ENCODE measurements at regions not wholly inside any gene's neighbourhood (a gene's known extent, or its start where the extent isn't known, plus 50 kb on each side); places are given as distances from the start of the nearest gene placed in this dataset.
"Not testable (repeated sequence)": the region's sequence is repeated elsewhere in the genome, so short reads cannot be mapped to it uniquely, and the experiment has no call there.

DNA sequence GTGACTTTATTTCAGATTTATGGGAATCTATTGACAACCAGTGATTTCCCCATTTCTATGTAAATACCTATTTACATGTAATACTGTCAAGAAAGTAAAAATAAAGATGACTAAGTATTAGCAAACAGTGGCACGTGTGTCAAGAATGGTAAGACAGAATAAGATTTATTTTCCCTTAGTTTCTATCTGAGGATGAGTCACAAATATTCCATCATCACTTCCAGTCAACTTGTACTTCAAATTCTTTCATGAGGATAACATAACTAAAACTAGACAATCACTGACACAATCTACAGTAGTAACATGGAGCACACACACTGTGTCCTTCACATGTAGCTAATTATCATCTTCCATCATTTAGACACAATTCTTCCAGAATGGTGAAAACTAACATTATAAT, 625.3 kb upstream of the PCDH7 start:
- no peak overlapping the region for H3K27ac ChIP-seq
- no peak overlapping the region for H3K9ac ChIP-seq
- no peaks in the 10 kb centered on the region for H3K27me3 ChIP-seq (replicated peaks; ENCODE audit: insufficient read depth)
- no peaks in the 10 kb centered on the region for H4K20me1 ChIP-seq (ENCODE audit: insufficient read depth)
- no peak overlapping the region for H3K4me2 ChIP-seq (ENCODE audit: unreplicated experiment)
- no peaks in the 10 kb centered on the region for H3K36me3 ChIP-seq (ENCODE audit: low read depth)
- no peaks in the 10 kb centered on the region for H3K9me3 ChIP-seq (ENCODE audit: low read depth)
- in situ Hi-C loops (cut with MboI): no loop called here
- no peak overlapping the region for H2AFZ ChIP-seq
- no peaks in the 10 kb centered on the region for H3K4me1 ChIP-seq (ENCODE audit: insufficient read depth)
- no peaks in the 10 kb centered on the region for H3F3A ChIP-seq (ENCODE audit: insufficient read depth)
- H3K4me3 ChIP-seq: no peak overlapping the region
- no peak for DNase-seq
- WGBS, 2 experiments (ENCODE audit: low coverage in 1 of 2, low lambda C conversion rate in 2 of 2, missing lambda C conversion rate in 2 of 2): 2 to 6% methylated on average over 1 of the region's 1 CpG
- H3K9me2 ChIP-seq (ENCODE audit: insufficient read depth): no peaks in the 10 kb centered on the region
- TF ChIP-seq EZH2 (IDR thresholded peaks at IDR 0.05; ENCODE audit: insufficient read depth, poor library complexity, severe bottlenecking): no peak
- TF ChIP-seq EZH2phosphoT487 (IDR thresholded peaks at IDR 0.05; ENCODE audit: insufficient read depth, low read depth): no peak
- H3K79me2 ChIP-seq (ENCODE audit: insufficient read depth): no peaks in the 10 kb centered on the region

DNA sequence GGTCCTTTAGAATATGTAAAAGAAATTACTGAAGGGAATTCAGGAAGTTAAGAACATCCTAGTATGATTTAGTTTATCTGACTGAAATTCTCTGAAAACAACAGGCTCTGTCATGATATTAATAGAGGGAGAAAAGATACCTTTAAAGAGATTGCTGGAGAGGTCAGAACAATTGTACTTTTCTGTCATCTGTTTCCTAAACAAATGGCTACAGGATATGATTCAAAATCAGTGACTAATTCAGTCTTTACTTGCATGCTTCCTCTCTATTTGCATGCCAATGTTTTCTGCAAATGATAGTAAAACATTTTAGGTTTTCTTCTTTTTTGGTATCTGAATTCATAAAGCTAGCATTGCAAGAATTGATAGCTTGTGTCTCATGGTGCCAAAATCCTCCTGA, 616.7 kb upstream of the PCDH7 start:
- in situ Hi-C loops (cut with MboI): no loop called here
- H3K27me3 ChIP-seq (replicated peaks; ENCODE audit: insufficient read depth): no peaks in the 10 kb centered on the region
- no peaks in the 10 kb centered on the region for H3K9me3 ChIP-seq (ENCODE audit: low read depth)
- no peak for TF ChIP-seq EZH2phosphoT487 (IDR thresholded peaks at IDR 0.05; ENCODE audit: insufficient read depth, low read depth)
- TF ChIP-seq EZH2 (IDR thresholded peaks at IDR 0.05; ENCODE audit: insufficient read depth, poor library complexity, severe bottlenecking): no peak
- H3K4me3 ChIP-seq: no peak overlapping the region
- no peaks in the 10 kb centered on the region for H3K9me2 ChIP-seq (ENCODE audit: insufficient read depth)
- H3K4me2 ChIP-seq (ENCODE audit: unreplicated experiment): no peak overlapping the region
- no peaks in the 10 kb centered on the region for H3K4me1 ChIP-seq (ENCODE audit: insufficient read depth)
- no peaks in the 10 kb centered on the region for H4K20me1 ChIP-seq (ENCODE audit: insufficient read depth)
- no peaks in the 10 kb centered on the region for H3K79me2 ChIP-seq (ENCODE audit: insufficient read depth)
- no peaks in the 10 kb centered on the region for H3K36me3 ChIP-seq (ENCODE audit: low read depth)
- peak; percentile 1 for DNase-seq
- H3K9ac ChIP-seq: no peak overlapping the region
- no peak overlapping the region for H2AFZ ChIP-seq
- H3F3A ChIP-seq (ENCODE audit: insufficient read depth): no peaks in the 10 kb centered on the region
- H3K27ac ChIP-seq: no peak overlapping the region

DNA sequence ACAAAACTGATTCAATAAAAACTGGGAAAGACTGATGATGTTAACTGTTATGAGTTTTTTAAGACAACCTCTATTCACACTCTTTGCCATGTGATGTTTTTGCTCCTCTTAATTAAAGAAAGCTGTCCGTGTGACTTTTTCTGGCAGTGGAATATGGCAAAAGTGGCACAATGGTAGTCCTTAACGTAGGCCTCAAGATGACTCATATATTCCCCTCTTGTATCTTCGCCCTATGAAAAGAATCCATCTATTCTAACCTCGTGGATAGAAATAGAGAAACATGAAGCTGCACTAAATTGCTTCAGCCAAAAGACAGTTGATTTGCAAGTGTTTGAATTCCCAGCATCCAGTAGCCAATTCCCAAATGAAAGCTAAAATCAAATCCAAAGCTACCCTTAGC, 603.8 kb upstream of the PCDH7 start:
- Histone ChIP-seq H3K4me3 (no peak overlapping the region), H4K20me1 (ENCODE audit: insufficient read depth) (no peaks in the 10 kb centered on the region), H3K9ac (no peak overlapping the region), H3K79me2 (ENCODE audit: insufficient read depth) (no peaks in the 10 kb centered on the region), H2AFZ (no peak overlapping the region), H3K9me2 (ENCODE audit: insufficient read depth) (no peaks in the 10 kb centered on the region), H3K4me1 (ENCODE audit: insufficient read depth) (no peaks in the 10 kb centered on the region), H3K4me2 (ENCODE audit: unreplicated experiment) (no peak overlapping the region), H3F3A (ENCODE audit: insufficient read depth) (no peaks in the 10 kb centered on the region), H3K27me3 (replicated peaks; ENCODE audit: insufficient read depth) (no peaks in the 10 kb centered on the region), H3K27ac (no peak overlapping the region), H3K9me3 (ENCODE audit: low read depth) (no peaks in the 10 kb centered on the region), H3K36me3 (ENCODE audit: low read depth) (no peaks in the 10 kb centered on the region)
- 3 to 4% methylated on average over 4 of the region's 4 CpGs for WGBS, 2 experiments (ENCODE audit: low coverage in 1 of 2, low lambda C conversion rate in 2 of 2, missing lambda C conversion rate in 2 of 2)
- no peak for TF ChIP-seq EZH2phosphoT487 (IDR thresholded peaks at IDR 0.05; ENCODE audit: insufficient read depth, low read depth)
- no peak for TF ChIP-seq EZH2 (IDR thresholded peaks at IDR 0.05; ENCODE audit: insufficient read depth, poor library complexity, severe bottlenecking)
- DNase-seq: no peak
- in situ Hi-C loops (cut with MboI): no loop called here

DNA sequence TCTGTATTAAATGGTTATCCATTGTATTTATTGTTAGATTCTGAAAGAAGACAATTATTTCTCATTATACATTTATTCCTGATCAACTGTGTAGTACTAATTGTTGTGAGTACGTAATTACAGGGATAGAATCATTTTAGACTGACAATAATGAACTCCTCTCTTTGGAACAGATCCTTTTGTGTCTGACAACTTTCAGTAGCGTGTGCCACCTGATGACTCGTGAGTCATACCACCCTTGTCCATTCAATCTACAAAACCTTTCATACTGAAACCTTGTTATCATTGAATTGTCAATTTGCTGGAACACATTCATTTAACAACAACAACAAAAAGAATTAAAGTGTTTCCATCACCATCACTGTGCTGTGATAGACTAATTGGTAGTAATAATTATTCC, 602.7 kb upstream of the PCDH7 start:
- H4K20me1 ChIP-seq (ENCODE audit: insufficient read depth): no peaks in the 10 kb centered on the region
- TF ChIP-seq EZH2 (IDR thresholded peaks at IDR 0.05; ENCODE audit: insufficient read depth, poor library complexity, severe bottlenecking) (no peak), EZH2phosphoT487 (IDR thresholded peaks at IDR 0.05; ENCODE audit: insufficient read depth, low read depth) (no peak)
- H3K4me2 ChIP-seq (ENCODE audit: unreplicated experiment): no peak overlapping the region
- no peaks in the 10 kb centered on the region for H3K4me1 ChIP-seq (ENCODE audit: insufficient read depth)
- H3K9ac ChIP-seq: no peak overlapping the region
- WGBS, 2 experiments (ENCODE audit: low coverage in 1 of 2, low lambda C conversion rate in 2 of 2, missing lambda C conversion rate in 2 of 2): 49% methylated on average over 3 of the region's 3 CpGs
- in situ Hi-C loops (cut with MboI): no loop called here
- H3F3A ChIP-seq (ENCODE audit: insufficient read depth): no peaks in the 10 kb centered on the region
- no peak for DNase-seq
- no peaks in the 10 kb centered on the region for H3K9me3 ChIP-seq (ENCODE audit: low read depth)
- H3K36me3 ChIP-seq (ENCODE audit: low read depth): no peaks in the 10 kb centered on the region
- no peaks in the 10 kb centered on the region for H3K27me3 ChIP-seq (replicated peaks; ENCODE audit: insufficient read depth)
- no peaks in the 10 kb centered on the region for H3K9me2 ChIP-seq (ENCODE audit: insufficient read depth)
- no peak overlapping the region for H3K4me3 ChIP-seq
- no peaks in the 10 kb centered on the region for H3K79me2 ChIP-seq (ENCODE audit: insufficient read depth)
- H3K27ac ChIP-seq: no peak overlapping the region
- H2AFZ ChIP-seq: no peak overlapping the region

DNA sequence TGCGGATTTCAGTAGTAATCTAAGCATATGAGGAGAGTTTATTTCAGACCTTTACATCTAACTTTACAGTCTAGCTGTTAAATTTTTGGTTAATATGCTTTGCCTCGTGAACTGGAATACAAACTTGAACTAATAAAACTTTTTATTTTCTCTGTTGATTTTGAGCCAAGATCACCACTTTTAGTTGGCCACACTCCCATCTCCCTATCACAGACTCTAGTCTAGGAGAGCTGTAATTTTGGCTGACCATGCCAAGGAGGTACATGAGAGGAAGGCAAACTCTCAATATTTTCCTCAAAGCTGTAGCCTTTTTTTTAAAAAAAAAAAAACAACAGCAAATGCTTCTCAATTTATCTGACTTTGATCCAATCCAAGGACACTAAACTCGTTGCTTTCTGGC, 597.5 kb upstream of the PCDH7 start:
- Histone ChIP-seq H4K20me1 (ENCODE audit: insufficient read depth) (no peaks in the 10 kb centered on the region), H3K9me2 (ENCODE audit: insufficient read depth) (no peaks in the 10 kb centered on the region), H3K27ac (no peak overlapping the region), H3K79me2 (ENCODE audit: insufficient read depth) (no peaks in the 10 kb centered on the region), H3K4me2 (ENCODE audit: unreplicated experiment) (no peak overlapping the region), H3K4me1 (ENCODE audit: insufficient read depth) (no peaks in the 10 kb centered on the region), H3F3A (ENCODE audit: insufficient read depth) (no peaks in the 10 kb centered on the region), H3K27me3 (replicated peaks; ENCODE audit: insufficient read depth) (no peaks in the 10 kb centered on the region), H3K9ac (no peak overlapping the region), H3K9me3 (ENCODE audit: low read depth) (no peaks in the 10 kb centered on the region), H2AFZ (no peak overlapping the region), H3K4me3 (no peak overlapping the region), H3K36me3 (ENCODE audit: low read depth) (no peaks in the 10 kb centered on the region)
- WGBS, 2 experiments (ENCODE audit: low coverage in 1 of 2, low lambda C conversion rate in 2 of 2, missing lambda C conversion rate in 2 of 2): 16 to 19% methylated on average over 3 of the region's 3 CpGs
- TF ChIP-seq EZH2phosphoT487 (IDR thresholded peaks at IDR 0.05; ENCODE audit: insufficient read depth, low read depth) (no peak), EZH2 (IDR thresholded peaks at IDR 0.05; ENCODE audit: insufficient read depth, poor library complexity, severe bottlenecking) (no peak)
- no peak for DNase-seq
- in situ Hi-C loops (cut with MboI): no loop called here

DNA sequence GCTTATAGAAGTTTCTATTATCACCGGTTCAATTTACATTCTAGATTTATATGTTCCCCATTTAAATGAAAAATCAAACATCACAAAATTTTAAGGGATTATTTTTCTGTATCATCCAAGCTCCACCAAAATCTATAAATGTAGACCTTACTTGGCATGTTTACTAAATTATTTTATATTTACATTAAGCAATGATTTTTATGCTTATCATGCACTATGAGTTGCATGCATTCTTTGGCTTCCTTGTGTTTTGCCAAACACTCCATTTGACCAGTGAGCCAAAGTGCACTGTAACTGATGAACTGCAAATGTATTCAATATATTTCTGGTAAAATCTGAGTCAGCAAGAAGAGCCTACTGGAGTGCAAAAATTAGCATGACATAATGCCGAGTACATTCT, 595.5 kb upstream of the PCDH7 start:
- WGBS, 2 experiments (ENCODE audit: low coverage in 1 of 2, low lambda C conversion rate in 2 of 2, missing lambda C conversion rate in 2 of 2): 52 to 67% methylated on average over 1 of the region's 2 CpGs
- H3K4me3 ChIP-seq; H3K27ac ChIP-seq; H3K4me1 ChIP-seq (ENCODE audit: insufficient read depth); H3K9ac ChIP-seq; DNase-seq; H3K9me2 ChIP-seq (ENCODE audit: insufficient read depth); H2AFZ ChIP-seq; in situ Hi-C loops (cut with MboI); H4K20me1 ChIP-seq (ENCODE audit: insufficient read depth); H3K36me3 ChIP-seq (ENCODE audit: low read depth); H3K9me3 ChIP-seq (ENCODE audit: low read depth); H3K79me2 ChIP-seq (ENCODE audit: insufficient read depth); H3F3A ChIP-seq (ENCODE audit: insufficient read depth); H3K4me2 ChIP-seq (ENCODE audit: unreplicated experiment); H3K27me3 ChIP-seq (replicated peaks; ENCODE audit: insufficient read depth): not testable (repeated sequence)
